ENCODE measurements at regions not wholly inside any gene's neighbourhood (a gene's known extent, or its start where the extent isn't known, plus 50 kb on each side); places are given as distances from the start of the nearest gene placed in this dataset.
A peak's percentile ranks its signal among the peaks of the same experiment; 100 is the strongest.

GRCh38 chr12:11555743-11556625 lies 93.5 kb upstream of the ETV6 start:
- intact Hi-C loops (cut with DNase I) = no loop called here
- Histone ChIP-seq H3K4me1 (no peaks in the 10 kb centered on the region), H3K4me3 (peak overlapping the region; percentile 27), H3K27me3 (no peaks in the 10 kb centered on the region), H3K9me3 (no peaks in the 10 kb centered on the region), H3K27ac (peak overlapping the region; percentile 44), H3K9ac (ENCODE audit: low read depth in 2 of 2, low read length in 2 of 2) (peak overlapping the region in 1 of 2 donors; percentile 35), H3K36me3 (no peaks in the 10 kb centered on the region)
- peak; percentile 36 for DNase-seq
- TF ChIP-seq CTCF (IDR thresholded peaks at IDR 0.05) = no peak

- no peaks in the 10 kb centered on the region for H3K27me3 ChIP-seq
- intact Hi-C loops (cut with DNase I) = no loop called here
- no peak for TF ChIP-seq CTCF (IDR thresholded peaks at IDR 0.05)
- no peaks in the 10 kb centered on the region for H3K9me3 ChIP-seq
- H3K27ac ChIP-seq = peak overlapping the region; percentile 44
- peak overlapping the region; percentile 27 for H3K4me3 ChIP-seq
- no peak for DNase-seq
- peak overlapping the region in 1 of 2 donors; percentile 35 for H3K9ac ChIP-seq (ENCODE audit: low read depth in 2 of 2, low read length in 2 of 2)
- H3K4me1 ChIP-seq = no peaks in the 10 kb centered on the region
- H3K36me3 ChIP-seq = no peaks in the 10 kb centered on the region
Observed at GRCh38 chr12:11556682-11557081, 92.8 kb upstream of the ETV6 start.

DNA sequence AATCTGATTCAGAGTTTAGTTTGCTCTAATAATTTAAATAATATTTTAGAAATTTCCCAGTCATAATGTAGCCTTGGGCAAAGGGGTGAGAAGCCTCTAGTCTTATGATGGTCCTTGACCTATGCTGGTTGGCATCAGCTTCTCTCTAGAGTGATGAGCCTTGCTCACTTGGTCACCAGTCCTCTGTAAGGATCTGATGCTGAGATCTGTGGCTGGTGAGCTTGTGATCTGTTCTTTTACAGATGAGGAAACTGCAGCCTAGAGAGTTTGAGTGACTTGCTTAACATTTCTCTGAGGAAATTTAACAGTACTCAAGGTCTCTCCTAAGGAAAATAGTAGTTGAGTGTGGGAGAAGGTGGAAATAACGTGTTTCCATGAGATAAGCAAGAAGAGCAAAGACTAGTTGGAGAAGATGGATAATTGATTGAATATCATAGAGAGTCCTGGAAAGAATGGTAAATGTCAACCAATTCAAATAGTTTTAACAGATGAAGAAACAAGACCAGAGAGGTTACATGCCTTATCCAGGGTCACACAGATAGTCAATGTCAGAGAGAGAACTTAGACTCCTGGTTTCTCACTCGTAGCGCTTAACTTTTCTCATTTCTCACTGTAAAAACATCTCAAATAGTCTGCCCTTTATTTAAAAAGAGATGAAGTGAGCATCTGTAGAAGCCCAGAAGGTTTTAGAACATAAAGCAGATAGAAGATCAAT lies 89.7 kb upstream of the ETV6 start:
- Histone ChIP-seq H3K27ac (no peak overlapping the region), H3K4me3 (no peak overlapping the region), H3K4me1 (no peaks in the 10 kb centered on the region), H3K9ac (ENCODE audit: low read depth in 2 of 2, low read length in 2 of 2) (no peak overlapping the region), H3K27me3 (no peaks in the 10 kb centered on the region), H3K36me3 (no peaks in the 10 kb centered on the region), H3K9me3 (no peaks in the 10 kb centered on the region)
- DNase-seq = no peak
- intact Hi-C loops (cut with DNase I) = no loop called here
- TF ChIP-seq CTCF (IDR thresholded peaks at IDR 0.05) = no peak

DNA sequence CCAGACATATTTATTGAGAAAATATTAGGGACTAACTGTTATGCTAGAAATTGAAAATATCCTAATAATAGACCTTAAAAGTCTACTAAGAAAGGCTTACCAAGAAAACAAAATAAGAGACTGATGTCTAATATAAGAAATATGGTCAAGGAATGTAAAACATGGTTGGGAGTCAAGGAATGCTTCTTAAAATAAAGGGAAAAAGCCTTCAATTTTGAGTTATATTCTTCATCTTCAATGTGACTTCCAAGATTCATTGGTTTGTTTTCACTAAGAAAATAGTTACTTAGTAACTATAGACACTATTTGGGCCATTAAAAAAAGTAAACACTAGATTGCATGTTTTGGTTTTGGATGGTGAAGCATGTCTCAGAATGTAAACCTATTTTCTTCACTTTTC lies 88.1 kb upstream of the ETV6 start:
- TF ChIP-seq CTCF (IDR thresholded peaks at IDR 0.05) = no peak
- Histone ChIP-seq H3K9me3 (no peaks in the 10 kb centered on the region), H3K36me3 (no peaks in the 10 kb centered on the region), H3K27me3 (no peaks in the 10 kb centered on the region), H3K27ac (no peak overlapping the region), H3K9ac (ENCODE audit: low read depth in 2 of 2, low read length in 2 of 2) (no peak overlapping the region), H3K4me1 (no peaks in the 10 kb centered on the region), H3K4me3 (no peak overlapping the region)
- DNase-seq = no peak
- intact Hi-C loops (cut with DNase I) = no loop called here

- no peak overlapping the region for H3K27ac ChIP-seq
- intact Hi-C loops (cut with DNase I) = no loop called here
- H3K9ac ChIP-seq (ENCODE audit: low read depth in 2 of 2, low read length in 2 of 2) = no peak overlapping the region
- no peaks in the 10 kb centered on the region for H3K4me1 ChIP-seq
- no peak for TF ChIP-seq CTCF (IDR thresholded peaks at IDR 0.05)
- DNase-seq = no peak
- no peaks in the 10 kb centered on the region for H3K27me3 ChIP-seq
- no peaks in the 10 kb centered on the region for H3K36me3 ChIP-seq
- H3K9me3 ChIP-seq = no peaks in the 10 kb centered on the region
- H3K4me3 ChIP-seq = no peak overlapping the region
Observed at GRCh38 chr12:11563785-11564739, 85.4 kb upstream of the ETV6 start.
